ENCODE measurements at regions not wholly inside any gene's neighbourhood (a gene's known extent, or its start where the extent isn't known, plus 50 kb on each side); places are given as distances from the start of the nearest gene placed in this dataset.

GRCh38 chr12:46661110-46661845 lies 164.5 kb downstream of the SLC38A4 start:
- Histone ChIP-seq H3K79me2 (ENCODE audit: control insufficient read depth, insufficient read depth, low read length) (no peaks in the 10 kb centered on the region), H3K27me3 (ENCODE audit: control insufficient read depth in 2 of 2, insufficient read depth in 2 of 2, low read length in 2 of 2) (no peaks in the 10 kb centered on the region), H3K9ac (replicated peaks; ENCODE audit: extremely low read depth, insufficient read depth, low read length) (peak overlapping the region; percentile 57), H3K4me2 (ENCODE audit: insufficient read depth, low read length) (peak overlapping the region; percentile 57), H3K27ac (ENCODE audit: insufficient read depth, low read depth, low read length) (peak overlapping the region; percentile 83), H3K4me3 (replicated peaks in 1 of 3; ENCODE audit: insufficient read depth in 1 of 3, low read depth in 1 of 3, low read length in 3 of 3) (no peak overlapping the region), H3K36me3 (ENCODE audit: control insufficient read depth in 2 of 2, extremely low read depth in 1 of 2, insufficient read depth in 2 of 2, low read length in 2 of 2) (no peaks in the 10 kb centered on the region), H3K4me1 (ENCODE audit: control insufficient read depth, extremely low read depth, insufficient read depth, low read length) (peaks cover 59% of the 10 kb centered on the region), H3K9me1 (replicated peaks; ENCODE audit: control insufficient read depth, extremely low read depth, insufficient read depth, low read length) (no peaks in the 10 kb centered on the region), H3K9me3 (replicated peaks; ENCODE audit: control insufficient read depth, insufficient read depth, low read length) (no peaks in the 10 kb centered on the region), H4K20me1 (replicated peaks; ENCODE audit: control insufficient read depth, extremely low read depth, insufficient read depth, low read length) (no peaks in the 10 kb centered on the region), H2AFZ (ENCODE audit: low read depth, low read length) (peak overlapping the region; percentile 45)
- no TSS peak for BruUV-seq (replicated peaks)
- POLR2A ChIA-PET, result interaction anchor here (0.7 to 1.4 kb wide), 7 partner anchors 169 to 305 kb away, joined by 3 to 13 read pairs (median 5); no protein-coding TSS in a partner anchor
- CTCF ChIA-PET, result interaction anchor here (0.5 to 2.0 kb wide), 55 partner anchors 8 to 536 kb away, joined by 3 to 29 read pairs (median 5); partner anchors contain the start of gene SLC38A2
- no peak for TF ChIP-seq EZH2 (IDR thresholded peaks at IDR 0.05; ENCODE audit: borderline replicate concordance, low read depth, low read length, severe bottlenecking)
- peak; percentile 33 for TF ChIP-seq FOS (IDR thresholded peaks at IDR 0.05; ENCODE audit: borderline replicate concordance, insufficient read depth, low read length)
- peak; percentile 96 for TF ChIP-seq GATA2 (IDR thresholded peaks at IDR 0.05; ENCODE audit: insufficient read depth, insufficient read length, low read depth, low read length)
- peak; percentile 57 to 69 for TF ChIP-seq CTCF (IDR thresholded peaks at IDR 0.05; ENCODE audit: extremely low read depth in 1 of 2, insufficient read depth in 1 of 2, low read depth in 1 of 2, low read length in 2 of 2)
- no peak for TF ChIP-seq MYC (IDR thresholded peaks at IDR 0.05; ENCODE audit: low read depth, low read length)
- TF ChIP-seq POLR2A (IDR thresholded peaks at IDR 0.05; ENCODE audit: low read depth, low read length), result peak; percentile 32
- peak; percentile 36 for TF ChIP-seq POLR2AphosphoS5 (IDR thresholded peaks at IDR 0.05; ENCODE audit: insufficient read depth, low read depth, low read length)
- TF ChIP-seq, protein P1, sequence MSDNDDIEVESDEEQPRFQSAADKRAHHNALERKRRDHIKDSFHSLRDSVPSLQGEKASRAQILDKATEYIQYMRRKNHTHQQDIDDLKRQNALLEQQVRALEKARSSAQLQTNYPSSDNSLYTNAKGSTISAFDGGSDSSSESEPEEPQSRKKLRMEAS (IDR thresholded peaks at IDR 0.05; ENCODE audit: insufficient read depth, insufficient read length), result no peak
- TF ChIP-seq JUN (IDR thresholded peaks at IDR 0.05; ENCODE audit: borderline replicate concordance, insufficient read depth, insufficient read length, low read depth), result peak; percentile 59
- intact Hi-C loops (cut with micrococcal nuclease), result loop anchor here (1.0 to 5.0 kb wide), 12 partner anchors 98 to 670 kb away; partner anchors contain the start of gene SCAF11
- peak; percentile 94 for DNase-seq (ENCODE audit: low read depth, low spot score)
- dilution Hi-C loops (cut with MboI; ENCODE audit: extremely low pct_ligation_motif_present, low sequenced_read_pairs), result no loop called here
- peak; percentile 85 for FAIRE-seq

Data from endothelial cell of umbilical vein (primary cell).